ENCODE measurements at regions not wholly inside any gene's neighbourhood (a gene's known extent, or its start where the extent isn't known, plus 50 kb on each side); places are given as distances from the start of the nearest gene placed in this dataset.

DNA sequence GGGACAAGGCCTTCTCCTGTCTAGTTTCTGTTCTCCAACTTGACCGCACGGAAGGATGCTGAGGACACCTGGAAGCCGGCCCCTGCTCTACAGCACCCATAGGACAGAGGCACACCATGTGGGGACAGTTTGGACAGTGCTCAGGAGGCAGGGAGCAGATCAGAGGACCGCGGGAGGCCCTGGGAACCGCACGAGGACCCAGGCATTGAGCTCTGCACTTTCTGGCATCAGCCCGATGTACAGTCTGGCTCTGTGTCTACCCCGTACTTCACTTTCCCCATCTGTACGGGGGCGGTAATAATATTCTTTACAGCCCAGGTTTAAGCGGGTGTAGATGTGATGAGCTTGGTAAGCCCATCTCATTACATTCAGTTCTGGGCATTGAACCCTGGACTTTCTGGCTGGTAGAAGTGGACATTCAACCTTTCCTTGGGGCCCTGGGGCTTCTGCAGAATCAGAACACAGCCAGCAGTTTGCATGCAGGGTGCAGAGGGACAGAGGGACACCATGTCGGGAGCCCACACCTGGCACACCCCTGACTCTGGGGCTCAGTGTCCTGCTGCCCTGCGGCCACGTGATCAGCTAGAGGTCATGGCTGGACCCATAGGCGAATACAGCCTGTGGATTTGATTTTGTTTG, 258.7 kb downstream of the SEC14L1 start:
- DNase-seq = no peak

DNA sequence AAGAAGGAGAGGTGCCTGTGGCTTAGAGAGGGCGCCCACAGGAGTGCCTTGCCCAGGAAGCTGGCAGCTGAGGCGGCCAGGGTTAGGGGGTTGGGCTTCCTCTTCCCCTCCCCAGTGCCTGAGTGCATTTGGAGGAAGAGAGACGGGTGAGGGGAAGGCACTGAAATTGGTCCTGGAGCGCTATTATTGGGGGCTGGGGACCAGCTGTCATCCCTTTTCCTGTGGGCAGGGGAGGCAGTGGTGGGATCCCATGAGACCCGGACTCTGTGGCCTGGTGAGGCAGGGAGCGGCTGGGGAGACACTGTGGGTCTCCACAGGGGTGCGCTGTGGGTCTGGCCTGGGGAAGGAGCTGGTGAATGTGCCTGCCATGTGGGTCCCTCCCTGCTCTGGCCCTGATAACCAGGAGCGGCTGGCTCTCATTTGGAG, 259.7 kb downstream of the SEC14L1 start:
- DNase-seq = peak; percentile 77

DNA sequence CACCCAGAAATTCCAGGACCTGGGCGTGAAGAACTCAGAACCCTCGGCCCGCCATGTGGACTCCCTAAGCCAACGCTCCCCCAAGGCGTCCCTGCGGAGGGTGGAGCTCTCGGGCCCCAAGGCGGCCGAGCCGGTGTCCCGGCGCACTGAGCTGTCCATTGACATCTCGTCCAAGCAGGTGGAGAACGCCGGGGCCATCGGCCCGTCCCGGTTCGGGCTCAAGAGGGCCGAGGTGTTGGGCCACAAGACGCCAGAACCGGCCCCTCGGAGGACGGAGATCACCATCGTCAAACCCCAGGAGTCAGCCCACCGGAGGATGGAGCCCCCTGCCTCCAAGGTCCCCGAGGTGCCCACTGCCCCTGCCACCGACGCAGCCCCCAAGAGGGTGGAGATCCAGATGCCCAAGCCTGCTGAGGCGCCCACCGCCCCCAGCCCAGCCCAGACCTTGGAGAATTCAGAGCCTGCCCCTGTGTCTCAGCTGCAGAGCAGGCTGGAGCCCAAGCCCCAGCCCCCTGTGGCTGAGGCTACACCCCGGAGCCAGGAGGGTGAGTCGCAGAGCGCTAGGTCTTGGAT, 261.5 kb downstream of the SEC14L1 start:
- DNase-seq = no peak

DNA sequence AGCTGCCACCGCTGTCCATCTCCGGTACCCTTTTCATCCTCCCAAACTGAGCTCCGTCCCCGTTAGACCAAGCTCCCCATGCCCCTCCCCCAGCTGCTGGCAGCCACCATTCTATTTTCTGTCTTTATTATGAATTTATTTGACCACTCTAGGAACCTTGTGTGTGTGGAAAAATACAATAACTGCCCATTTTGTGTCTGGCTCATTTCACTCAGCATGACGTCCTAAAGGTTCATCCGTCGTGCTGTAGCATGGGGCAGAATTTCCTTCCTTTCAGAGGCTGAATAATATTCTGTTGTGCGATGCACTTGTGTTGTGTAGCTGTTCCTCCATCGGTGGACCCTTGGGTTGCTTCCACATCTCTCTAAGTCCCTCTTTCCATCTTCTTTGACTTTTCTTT, 263.1 kb downstream of the SEC14L1 start:
- no peak for DNase-seq

DNA sequence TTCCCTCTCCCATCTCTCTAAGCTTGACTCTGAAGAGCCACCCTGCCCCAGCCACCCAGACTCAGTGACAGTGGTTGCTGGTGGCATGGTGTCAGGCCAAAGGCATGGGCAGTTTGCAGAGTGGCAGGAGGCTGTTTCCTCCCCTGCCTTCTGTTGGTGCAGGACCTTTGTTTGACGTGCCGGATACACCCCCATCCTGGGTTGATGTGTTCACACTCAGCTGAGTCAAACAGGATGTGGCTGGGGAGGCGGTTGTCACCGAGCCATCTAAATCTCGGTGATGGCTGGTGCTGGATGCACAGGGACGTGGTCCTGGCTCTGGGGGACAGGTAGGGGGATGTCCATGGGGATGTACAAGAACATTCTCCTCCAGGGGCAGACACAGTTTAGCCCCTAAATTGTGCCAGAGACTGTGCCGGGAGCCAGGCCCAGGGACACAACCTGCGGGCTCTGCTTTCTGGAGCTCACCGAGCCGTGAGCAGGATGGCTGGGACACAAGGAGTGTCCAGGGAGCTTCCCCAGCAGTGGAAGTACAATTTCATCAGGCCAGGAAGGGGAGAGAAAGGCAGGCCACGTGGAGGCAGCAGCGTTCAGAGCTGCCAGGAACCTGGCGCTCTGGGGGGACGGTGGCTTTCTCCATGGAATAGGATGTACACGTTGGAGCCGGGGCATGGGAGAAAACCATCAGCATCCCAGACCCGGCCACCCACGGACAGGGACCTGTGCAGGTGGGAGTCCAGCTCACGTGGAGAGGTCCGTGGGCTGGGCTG, 264.2 kb downstream of the SEC14L1 start:
- peak; percentile 77 for DNase-seq

DNA sequence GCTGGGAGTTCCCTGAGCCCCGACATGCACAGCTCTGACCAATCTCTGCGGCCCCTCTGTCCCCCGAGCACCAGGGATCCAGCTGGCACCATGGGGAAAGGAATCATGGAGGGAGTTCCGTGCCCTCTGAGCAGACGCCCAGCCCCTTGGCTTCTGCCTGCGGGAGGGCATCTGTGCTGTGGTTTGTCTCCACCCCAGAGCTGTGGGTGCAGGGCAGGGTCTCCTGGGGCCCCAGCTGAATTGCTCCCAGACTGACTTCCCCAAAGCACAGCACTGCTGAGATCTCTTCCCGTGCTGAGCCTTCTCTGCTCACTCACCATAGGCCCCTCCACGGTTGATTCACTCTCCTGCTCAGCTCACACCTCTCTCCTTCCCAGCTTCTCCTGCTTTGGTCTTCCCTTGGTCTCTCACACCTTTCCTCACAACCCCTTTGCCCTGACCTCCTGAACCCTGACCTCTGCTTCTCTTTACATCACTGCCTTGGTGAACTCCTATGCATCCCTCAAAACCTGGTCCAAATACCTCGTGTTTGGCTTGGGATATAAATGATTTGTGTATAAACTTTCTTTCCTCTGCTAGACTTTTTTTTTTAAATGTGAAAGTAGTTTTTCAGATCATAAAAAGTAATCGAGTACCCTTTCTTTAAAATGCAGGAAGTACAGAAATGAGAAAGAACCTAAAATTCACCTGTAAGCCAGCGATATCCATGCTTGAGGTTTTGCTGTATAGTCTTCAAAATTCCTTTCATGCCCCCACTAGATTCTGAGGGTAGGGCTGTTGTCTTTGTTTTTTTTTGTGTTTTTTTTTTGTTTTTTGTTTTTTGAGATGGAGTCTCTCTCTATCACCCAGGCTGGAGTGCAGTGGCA, 265.3 kb downstream of the SEC14L1 start:
- DNase-seq = no peak

DNA sequence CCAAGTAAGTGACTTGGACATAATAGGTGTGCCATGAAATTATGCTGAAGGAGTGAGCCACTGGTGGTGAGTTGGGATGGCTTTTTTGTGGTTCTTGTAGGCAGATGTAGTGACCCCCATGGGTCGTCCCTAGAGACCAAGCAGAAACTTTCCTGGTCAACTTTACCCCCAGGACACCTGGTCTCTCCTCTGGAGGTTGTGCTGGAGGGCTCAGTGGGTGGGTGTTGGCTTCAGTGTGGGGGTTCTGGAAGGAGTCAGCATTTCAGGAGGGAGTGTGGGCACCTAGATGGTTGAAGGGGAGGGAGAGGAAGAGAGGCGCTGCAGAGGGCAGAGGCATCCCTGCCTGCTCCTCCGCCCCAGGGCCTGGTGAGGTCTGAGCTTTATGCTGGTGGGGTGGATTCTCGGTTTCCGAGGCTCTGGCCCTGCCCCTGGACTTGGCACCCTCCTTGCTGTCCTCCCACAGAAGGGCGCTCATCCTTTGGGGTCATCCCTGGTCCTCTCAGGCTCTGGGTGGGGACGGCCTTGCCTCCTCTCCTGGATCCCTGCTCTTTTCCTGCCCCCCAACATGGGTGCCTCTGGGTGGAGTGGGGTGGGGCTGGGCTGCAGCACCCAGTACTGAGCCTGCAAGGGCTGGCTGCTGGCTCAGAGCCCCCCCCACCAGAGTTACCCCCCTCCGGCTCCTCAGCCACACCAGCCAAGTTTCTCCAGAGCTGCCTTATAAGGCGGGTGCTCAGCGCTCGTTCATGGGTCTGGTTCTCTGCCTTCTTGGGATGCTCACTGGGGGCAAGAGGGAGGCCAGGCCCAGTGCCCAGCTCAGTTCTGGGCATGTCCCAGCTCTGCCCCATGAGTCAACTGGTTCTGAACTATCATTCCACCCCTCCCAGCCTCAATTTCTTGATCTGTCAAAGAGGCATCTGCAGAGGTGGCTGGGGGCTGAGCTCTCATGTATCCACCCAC, 266.8 kb downstream of the SEC14L1 start:
- DNase-seq = no peak

DNA sequence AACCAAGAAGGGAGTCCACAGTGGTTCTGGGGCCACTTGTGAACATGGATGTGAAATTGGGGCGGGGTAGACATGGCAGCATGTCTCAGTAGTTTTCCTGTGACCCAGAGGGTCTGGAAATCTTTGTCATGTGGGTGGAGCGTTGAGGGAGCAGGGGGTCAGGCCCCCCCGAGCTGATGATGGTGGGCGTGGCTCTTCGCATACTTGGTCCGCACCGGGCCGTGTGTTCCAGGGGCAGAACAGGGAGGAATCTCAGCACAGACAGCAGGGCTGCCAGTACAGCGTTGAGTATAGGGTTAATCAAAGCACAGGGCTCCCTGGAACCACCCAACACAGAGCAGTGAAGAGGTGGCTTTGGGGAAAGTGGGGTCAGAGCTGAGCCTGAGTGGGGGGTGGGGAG, 267.5 kb downstream of the SEC14L1 start:
- no peak for DNase-seq

DNA sequence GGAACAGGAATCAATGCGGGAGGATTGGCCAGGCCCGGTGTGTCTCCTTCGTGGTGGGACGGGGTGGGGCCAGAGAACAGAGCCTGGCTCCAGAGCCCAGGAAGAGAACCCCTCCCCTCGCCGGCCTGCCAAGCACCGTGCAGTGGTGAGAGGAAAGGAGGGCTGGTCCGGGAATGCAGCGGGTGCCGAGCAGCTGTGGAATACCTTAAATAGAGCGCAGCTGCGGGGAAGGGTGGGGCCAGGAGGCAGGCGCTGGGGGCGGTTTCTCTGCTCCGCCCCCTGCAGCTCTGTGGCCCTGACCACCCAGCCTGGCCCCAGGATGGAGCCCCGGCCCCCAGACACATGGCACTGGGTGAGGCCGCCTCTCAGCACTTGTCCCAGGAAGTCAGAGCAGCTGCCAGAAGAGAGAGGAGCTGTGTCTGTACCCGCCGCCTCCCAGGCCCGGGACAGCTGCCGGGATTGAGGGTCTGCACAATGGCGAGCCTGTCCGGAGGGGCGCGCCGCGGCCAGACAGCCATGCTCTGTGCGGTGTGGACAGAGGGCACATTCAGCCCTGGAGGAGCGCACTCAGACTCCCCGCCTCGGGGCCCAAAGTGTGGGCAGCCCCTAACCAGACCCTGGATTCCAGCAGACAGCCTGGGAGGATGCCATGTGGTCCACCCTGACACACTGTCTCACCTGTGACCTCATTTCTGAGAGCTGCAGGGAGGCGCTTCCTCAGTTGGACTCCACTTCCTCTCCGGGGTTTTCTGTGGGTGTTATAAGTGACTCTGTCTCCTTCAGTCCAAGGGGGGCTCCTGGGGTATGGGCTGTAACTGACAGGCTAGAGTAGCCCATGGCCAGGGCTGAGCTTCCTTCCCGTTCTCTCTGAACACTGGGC, 268.8 kb downstream of the SEC14L1 start:
- DNase-seq = no peak

DNA sequence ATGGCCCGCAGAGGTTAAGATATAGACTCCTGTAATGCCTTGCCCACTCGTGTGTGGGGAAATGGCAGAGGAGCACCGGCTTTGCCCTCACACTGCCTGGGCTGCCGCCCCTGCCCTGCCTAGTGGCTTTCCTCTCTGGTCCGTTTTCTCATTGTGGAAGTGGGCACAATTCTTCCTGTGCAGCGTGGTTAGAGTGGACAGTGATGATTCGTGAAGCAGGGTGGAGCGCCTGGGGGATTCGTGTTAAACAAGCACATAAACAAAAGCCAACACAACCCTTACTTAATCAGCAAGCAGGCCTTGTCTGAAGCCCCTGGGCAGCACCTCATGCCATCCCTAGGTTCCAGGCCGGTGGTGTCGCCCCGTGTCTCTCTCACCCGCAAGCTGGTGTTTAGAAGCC, 269.7 kb downstream of the SEC14L1 start:
- DNase-seq = no peak

DNA sequence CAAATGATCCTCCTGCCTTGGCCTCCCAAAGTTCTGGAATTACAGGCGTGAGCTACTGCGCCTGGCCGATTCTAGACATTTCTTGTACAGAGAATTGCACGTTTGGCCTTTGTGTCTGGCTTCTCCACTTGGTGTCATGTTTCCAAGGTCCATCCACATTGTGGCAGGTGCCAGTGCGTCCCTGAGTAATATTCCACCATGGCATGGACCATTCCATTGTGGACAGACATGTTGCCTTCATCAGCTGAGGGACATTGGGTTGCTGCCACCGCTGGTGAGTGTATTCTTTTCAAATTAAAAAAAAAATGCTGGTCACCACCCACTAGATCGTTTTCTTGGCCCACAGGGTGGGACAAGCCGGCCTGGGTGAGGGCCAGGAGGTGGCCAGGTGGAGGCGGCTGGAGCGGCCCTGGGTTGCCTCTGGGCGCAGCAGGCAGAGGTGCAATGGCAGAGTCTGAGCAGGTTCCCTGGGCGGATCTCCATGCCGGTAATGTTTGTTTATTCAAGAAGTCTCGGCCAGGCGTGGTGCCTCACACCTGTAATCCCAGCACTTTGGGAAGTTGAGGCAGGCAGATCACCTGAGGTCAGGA, 274.1 kb downstream of the SEC14L1 start:
- no peak for DNase-seq

DNA sequence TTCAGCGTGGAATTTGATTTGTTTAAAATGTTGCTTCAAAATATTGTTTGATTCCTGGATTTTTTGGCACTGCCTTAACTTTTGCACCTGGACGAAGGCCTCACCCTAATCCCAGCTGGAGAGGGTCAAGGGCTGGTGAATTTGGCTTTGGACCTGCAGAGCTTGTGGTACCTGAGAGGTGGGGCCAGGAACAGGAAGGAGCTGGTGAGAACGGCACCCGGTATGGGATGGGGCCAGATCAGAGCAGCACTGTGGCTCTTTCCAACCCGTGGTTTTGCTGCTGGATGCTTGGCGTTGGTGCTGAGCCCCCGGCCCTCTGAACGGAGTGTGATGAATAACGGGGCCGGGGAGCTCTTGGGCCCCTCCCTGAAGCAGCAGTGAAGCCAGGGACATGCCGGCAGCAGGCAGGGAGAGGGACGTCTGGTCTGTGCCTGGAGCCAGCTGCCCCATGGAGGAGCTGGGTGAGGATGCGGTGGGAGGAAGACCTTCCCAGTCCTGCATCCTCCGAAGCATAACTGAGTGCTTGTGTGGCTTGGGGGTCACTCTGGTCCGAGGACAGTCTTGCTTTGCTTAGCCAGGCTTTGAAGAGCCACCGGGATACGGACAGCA, 275.4 kb downstream of the SEC14L1 start:
- DNase-seq = no peak

DNA sequence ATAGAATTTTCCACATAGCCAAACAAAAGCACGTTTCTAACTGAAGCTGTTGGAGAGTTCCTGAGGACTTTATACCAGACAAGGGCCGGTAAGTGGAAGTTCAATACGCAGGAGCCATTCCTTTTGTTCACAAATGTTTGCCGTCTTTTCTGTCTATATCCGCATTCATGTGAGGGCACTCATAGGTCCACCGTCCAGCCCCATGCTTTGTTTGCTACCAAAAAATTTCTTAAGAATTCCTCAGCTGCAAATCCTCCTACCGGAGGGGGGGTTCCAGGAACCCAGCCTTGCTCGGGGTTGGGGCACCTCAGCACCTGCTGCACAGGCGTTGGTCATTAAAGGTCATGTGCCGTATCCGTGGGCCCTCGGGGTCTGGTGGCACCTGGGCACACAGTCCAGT, 276.8 kb downstream of the SEC14L1 start:
- no peak for DNase-seq

DNA sequence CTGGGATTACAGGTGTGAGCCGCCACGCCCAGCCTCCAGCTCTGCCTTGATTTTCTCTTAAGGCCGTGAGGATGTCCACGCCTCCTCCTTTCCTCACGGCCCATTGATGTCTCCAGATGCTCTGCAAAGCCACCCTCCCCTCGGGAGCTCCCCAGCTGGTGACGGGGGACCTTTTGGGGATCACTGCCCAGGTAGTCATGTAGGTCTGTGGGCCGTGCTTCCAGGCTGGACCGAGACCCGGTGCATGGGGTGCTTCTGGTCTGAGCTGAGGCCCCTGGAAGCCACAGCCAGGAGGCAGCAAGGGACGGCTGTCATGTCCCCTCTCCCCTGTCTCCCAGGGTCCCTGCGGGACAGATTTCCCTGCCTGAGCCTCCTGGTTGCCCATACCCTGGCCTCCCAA, 277.8 kb downstream of the SEC14L1 start:
- DNase-seq = no peak

DNA sequence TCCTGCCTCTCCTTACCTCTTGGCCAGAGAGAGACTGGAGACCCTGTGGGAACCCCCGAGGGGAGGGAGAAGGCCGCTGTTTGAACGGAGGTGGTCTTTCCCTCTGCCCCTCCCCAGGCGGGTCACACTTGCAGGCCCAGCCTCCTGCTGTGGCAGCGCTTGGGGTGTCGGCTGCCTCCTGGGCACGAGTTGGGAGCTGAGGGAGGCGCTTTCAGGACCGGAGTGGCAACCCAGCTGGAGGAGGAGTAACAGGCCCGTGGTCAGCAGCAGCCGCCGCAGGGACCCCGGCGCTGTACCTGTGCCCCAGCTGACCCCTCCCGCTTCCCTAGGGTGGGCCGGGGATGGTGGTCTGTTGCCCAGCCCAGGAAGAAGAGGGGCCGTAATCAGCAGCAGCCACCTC, 278.3 kb downstream of the SEC14L1 start:
- no peak for DNase-seq

DNA sequence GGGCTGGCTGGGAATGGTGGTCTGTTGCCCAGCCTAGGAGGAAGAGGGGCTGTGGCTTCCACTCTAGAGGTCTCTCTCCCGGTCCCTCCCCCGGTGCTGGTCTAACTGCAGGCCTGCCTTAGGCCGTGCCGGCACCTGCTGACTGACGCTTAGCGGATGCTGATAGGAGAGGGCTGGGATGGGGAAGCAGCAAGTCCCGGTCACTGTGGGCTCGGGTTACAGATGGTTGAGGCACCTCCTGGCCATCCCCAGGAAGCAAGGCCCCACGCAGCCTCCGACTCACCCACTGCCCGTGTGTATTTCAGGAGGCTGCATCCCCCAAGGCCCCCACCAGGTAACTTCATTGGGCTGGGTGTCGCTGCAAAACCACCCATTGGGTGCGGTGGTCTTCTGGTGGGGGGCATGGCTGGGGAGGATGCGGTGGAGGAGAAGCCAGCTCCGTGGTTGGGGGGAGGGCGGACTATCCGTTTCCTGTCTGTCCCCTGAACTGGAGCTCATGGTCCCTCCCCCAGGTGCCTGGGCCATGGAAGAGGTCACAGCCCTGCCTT, 278.9 kb downstream of the SEC14L1 start:
- no peak for DNase-seq

DNA sequence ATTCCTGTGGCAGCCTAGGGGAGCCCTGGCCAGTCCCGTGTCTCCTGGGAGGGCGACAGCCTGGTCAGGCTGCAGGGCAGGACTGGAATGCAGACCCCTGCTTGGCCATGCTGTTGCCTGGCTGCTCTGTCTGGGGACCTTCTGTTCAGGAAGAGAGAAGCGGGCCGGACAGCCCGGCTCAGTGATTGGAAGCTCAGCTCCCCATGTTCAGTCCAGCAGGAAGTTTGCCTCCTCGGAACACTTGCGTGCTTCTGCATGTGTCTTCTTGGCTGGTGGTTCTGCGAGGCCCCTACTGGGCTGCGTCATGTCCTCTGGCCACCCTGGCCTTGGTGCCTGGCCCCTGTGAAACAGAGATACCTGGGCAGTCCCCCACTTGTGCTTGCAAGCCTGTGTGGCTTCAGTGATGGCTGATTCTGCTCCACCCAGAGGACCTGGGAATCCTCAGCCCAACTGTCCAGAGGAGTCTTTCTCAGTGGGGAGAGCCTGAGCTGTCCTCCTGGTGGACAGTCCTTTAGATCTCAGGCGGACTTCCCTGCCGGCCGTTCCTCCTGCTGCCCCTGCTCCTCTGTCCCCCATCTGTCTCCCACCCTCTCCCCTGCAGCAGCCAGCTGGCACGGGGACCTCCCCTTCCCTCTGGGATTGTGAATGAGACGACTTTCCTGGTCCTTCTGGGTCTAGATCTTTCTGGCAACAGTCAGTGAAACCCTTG, 279.5 kb downstream of the SEC14L1 start:
- DNase-seq = no peak

DNA sequence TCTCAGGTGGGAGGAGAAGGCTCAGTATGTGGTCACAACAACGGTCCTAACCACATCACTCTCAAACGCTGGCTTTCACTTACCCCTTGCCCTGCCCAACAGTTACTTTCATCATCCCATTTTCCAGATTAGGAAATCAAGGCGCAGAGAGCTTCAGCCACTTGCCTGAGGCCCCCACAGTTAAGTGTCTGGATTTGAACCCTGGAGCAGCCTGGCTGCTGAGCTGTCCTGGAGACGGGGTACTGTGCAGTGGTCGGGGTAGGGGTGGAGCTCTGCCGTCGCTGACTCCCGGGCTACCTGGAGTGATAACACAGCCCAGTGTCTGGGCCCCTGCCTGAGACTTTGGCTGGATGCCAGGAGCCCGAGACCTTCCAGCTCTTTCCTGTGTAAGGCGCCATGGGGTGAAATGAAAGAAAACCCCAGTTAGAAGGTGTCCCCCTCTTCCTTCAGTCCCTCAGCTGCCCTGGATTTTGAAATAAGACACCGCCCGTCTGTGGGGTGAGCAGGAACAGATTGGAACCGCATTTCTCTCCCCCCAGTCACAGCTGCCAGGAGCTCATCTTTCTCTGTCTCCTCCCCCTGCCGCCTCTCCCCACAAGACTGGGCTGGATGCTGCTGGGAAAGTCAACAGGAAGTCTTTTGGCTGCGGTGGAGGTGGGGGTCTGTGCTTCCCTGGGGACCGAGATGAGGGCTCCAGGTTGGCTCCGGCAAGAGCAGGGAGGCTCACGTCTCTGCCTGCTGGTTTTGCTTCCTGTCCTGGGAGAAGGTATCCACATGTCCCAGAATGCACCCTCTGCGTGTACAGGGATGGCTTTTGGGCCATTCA, 280.2 kb downstream of the SEC14L1 start:
- DNase-seq = no peak

DNA sequence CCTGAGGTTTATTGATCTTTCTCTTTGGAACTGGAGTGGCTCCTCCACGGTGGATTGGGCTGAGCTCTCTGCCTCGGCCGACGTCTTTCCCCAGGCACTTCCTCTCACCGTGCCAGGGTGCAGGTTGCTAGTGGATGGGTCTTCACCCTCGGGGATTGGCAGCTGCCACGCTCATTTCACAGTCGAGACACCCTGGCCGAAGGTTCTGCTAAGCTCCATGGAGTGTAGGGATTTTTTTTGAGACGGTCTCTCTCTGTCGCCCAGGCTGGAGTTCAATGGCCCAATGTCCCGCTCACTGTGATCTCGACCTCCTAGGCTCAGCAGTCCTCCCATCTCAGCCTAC, 280.8 kb downstream of the SEC14L1 start:
- no peak for DNase-seq
